NCI-H345 treated with DMSO at 0.1 percent for 48 hours (cell line): ENCODE measurements at regions not wholly inside any gene's neighbourhood (a gene's known extent, or its start where the extent isn't known, plus 50 kb on each side); places are given as distances from the start of the nearest gene placed in this dataset.

Source experiments
- DNase-seq: peaks from one replicate; lab custom pipeline; 2025; ENCODE audit not compliant: unreplicated experiment; lab: John Stamatoyannopoulos, UW

- no peak for DNase-seq
These were observed 1291.6 kb upstream of the SLC10A2 start for GRCh38 chr13:104357672-104358354.

- no peak for DNase-seq
These were observed 1291.0 kb upstream of the SLC10A2 start for GRCh38 chr13:104357174-104357573.

- no peak for DNase-seq
These were observed 1288.9 kb upstream of the SLC10A2 start for GRCh38 chr13:104355041-104355670.

GRCh38 chr13:104327211-104327610, 1261.0 kb upstream of the SLC10A2 start:
- DNase-seq = no peak

GRCh38 chr13:104326523-104326922, 1260.3 kb upstream of the SLC10A2 start:
- DNase-seq = no peak

GRCh38 chr13:104321756-104322155, 1255.5 kb upstream of the SLC10A2 start:
- no peak for DNase-seq

- DNase-seq = no peak
These were observed 1254.2 kb upstream of the SLC10A2 start for GRCh38 chr13:104320446-104320845.

GRCh38 chr13:104318121-104318520, 1251.9 kb upstream of the SLC10A2 start:
- no peak for DNase-seq

- no peak for DNase-seq
These were observed 1249.4 kb upstream of the SLC10A2 start for GRCh38 chr13:104315606-104316005.

- no peak for DNase-seq
These were observed 1248.8 kb upstream of the SLC10A2 start for GRCh38 chr13:104314926-104315535.

GRCh38 chr13:104314321-104314720, 1248.1 kb upstream of the SLC10A2 start:
- no peak for DNase-seq

GRCh38 chr13:104310861-104311260, 1244.6 kb upstream of the SLC10A2 start:
- no peak for DNase-seq

- no peak for DNase-seq
These were observed 1243.2 kb upstream of the SLC10A2 start for GRCh38 chr13:104309431-104309830.

- DNase-seq = no peak
These were observed 1235.2 kb upstream of the SLC10A2 start for GRCh38 chr13:104301171-104301975.

- no peak for DNase-seq
These were observed 1230.9 kb upstream of the SLC10A2 start for GRCh38 chr13:104297075-104297474.

- no peak for DNase-seq
These were observed 1230.1 kb upstream of the SLC10A2 start for GRCh38 chr13:104296286-104296685.

GRCh38 chr13:104295537-104295936, 1229.3 kb upstream of the SLC10A2 start:
- DNase-seq = no peak

- DNase-seq = no peak
These were observed 1223.2 kb upstream of the SLC10A2 start for GRCh38 chr13:104289400-104289799.

GRCh38 chr13:104288496-104288895, 1222.3 kb upstream of the SLC10A2 start:
- DNase-seq = no peak

GRCh38 chr13:104286566-104287290, 1220.5 kb upstream of the SLC10A2 start:
- DNase-seq = peak; percentile 52

- no peak for DNase-seq
These were observed 1215.7 kb upstream of the SLC10A2 start for GRCh38 chr13:104281910-104282309.
